Stomach (tissue), 4 donors: ENCODE measurements at regions not wholly inside any gene's neighbourhood (a gene's known extent, or its start where the extent isn't known, plus 50 kb on each side); places are given as distances from the start of the nearest gene placed in this dataset.
"Not testable (repeated sequence)": the region's sequence is repeated elsewhere in the genome, so short reads cannot be mapped to it uniquely, and the experiment has no call there.

Source experiments
- POLR2A ChIP-seq, 4 donors: fragments of 450-650 bp; IDR thresholded peaks; one replicate each; pipeline ENCODE4 v1.6.1; 2016; ENCODE audit warnings: antibody characterized with exemption in 4 of 4, control low read depth in 2 of 4, mild to moderate bottlenecking in 1 of 4, moderate library complexity in 1 of 4
- TF ChIP-seq, protein P1 (sequence below), 7 experiments: fragments of 450-650 bp in 4 of 7; fragments of 200-600 bp in 3 of 7; sonication (generic) in 3 of 7; IDR thresholded peaks; one replicate each; pipeline ENCODE4 v1.5.1; 2016 to 2019; ENCODE audit warnings: antibody characterized with exemption in 7 of 7, control low read depth in 2 of 7, mild to moderate bottlenecking in 1 of 7

DNA sequence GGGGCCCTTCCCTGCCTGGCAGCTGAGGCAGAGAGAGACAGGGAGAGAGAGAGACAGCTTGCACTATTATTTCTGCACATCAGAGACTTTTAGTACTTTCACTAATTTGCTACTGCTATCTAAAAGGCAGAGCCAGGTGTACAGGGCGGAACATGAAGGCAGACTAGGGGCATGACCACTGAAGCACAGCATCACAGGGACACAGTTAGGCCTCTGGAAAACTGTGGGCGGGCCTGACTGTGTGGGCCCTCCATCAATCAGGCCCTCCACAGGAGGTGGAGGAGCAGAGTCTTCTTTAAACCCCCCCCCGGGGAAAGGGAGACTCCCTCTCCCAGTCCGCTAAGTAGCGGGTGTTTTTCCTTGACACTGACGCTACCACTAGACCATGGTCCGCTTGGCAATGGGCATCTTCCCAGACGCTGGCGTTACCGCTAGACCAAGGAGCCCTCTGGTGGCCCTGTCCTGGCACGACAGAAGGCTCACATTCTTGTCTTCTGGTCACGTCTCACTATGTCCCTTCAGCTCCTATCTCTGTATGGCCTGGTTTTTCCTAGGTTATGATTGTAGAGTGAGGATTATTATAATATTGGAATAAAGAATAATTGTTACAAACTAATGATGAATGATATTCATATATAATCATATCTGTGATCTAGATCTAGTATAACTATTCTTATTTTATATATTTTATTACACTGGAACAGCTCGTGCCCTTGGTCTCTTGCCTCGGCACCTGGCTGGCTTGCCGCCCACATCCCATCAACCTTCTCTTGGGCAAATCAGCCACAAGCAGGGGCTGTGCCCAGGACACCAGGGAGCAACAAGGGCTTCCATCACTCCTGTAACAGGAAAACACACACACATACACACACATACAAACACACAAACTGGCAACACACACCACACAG, 60.7 kb upstream of the PPP2R2D start:
- TF ChIP-seq, protein P1, sequence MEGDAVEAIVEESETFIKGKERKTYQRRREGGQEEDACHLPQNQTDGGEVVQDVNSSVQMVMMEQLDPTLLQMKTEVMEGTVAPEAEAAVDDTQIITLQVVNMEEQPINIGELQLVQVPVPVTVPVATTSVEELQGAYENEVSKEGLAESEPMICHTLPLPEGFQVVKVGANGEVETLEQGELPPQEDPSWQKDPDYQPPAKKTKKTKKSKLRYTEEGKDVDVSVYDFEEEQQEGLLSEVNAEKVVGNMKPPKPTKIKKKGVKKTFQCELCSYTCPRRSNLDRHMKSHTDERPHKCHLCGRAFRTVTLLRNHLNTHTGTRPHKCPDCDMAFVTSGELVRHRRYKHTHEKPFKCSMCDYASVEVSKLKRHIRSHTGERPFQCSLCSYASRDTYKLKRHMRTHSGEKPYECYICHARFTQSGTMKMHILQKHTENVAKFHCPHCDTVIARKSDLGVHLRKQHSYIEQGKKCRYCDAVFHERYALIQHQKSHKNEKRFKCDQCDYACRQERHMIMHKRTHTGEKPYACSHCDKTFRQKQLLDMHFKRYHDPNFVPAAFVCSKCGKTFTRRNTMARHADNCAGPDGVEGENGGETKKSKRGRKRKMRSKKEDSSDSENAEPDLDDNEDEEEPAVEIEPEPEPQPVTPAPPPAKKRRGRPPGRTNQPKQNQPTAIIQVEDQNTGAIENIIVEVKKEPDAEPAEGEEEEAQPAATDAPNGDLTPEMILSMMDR (IDR thresholded peaks at IDR 0.05) = not testable (repeated sequence)
- not testable (repeated sequence) for TF ChIP-seq POLR2A (IDR thresholded peaks at IDR 0.05)
